Choroid plexus epithelial cell (primary cell): ENCODE measurements at regions not wholly inside any gene's neighbourhood (a gene's known extent, or its start where the extent isn't known, plus 50 kb on each side); places are given as distances from the start of the nearest gene placed in this dataset.
A peak's percentile ranks its signal among the peaks of the same experiment; 100 is the strongest.

Source experiments
- DNase-seq: peaks from one replicate; pipeline ENCODE4 v3.0.0-alpha.2; 2010; ENCODE audit warnings: low read depth
- H3K4me3 ChIP-seq: 2 replicates; pipeline ENCODE4 v1.5.1; 2011; ENCODE audit warnings: low read depth, mild to moderate bottlenecking, control low read depth, low read length, moderate library complexity
- TF ChIP-seq, protein P1 (sequence below): conservative IDR thresholded peaks from 2 replicates; pipeline ENCODE4 v1.5.1; 2011; ENCODE audit warnings: low read depth, mild to moderate bottlenecking, control low read depth, inconsistent platforms, low read length, moderate library complexity

DNA sequence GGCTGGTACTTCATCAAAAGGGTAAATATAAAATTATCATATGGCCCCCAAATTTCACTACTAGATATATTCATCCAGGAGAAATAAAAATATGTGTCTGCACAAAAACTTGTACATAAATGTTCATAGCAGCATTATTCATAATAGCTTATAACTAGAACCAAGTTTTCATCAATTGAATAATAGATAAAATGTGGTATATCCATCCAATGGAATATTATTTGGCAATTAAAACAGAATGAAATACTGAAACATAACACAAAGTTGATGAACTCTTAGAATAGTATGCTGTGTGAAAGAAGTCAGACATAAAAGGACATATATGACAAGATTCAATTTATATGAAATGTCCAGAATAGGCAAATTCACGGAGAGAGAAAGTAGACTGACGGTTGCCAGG lies 389.3 kb upstream of the ADAMTS9 start:
- TF ChIP-seq, protein P1, sequence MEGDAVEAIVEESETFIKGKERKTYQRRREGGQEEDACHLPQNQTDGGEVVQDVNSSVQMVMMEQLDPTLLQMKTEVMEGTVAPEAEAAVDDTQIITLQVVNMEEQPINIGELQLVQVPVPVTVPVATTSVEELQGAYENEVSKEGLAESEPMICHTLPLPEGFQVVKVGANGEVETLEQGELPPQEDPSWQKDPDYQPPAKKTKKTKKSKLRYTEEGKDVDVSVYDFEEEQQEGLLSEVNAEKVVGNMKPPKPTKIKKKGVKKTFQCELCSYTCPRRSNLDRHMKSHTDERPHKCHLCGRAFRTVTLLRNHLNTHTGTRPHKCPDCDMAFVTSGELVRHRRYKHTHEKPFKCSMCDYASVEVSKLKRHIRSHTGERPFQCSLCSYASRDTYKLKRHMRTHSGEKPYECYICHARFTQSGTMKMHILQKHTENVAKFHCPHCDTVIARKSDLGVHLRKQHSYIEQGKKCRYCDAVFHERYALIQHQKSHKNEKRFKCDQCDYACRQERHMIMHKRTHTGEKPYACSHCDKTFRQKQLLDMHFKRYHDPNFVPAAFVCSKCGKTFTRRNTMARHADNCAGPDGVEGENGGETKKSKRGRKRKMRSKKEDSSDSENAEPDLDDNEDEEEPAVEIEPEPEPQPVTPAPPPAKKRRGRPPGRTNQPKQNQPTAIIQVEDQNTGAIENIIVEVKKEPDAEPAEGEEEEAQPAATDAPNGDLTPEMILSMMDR = no peak
- no peak for DNase-seq
- H3K4me3 ChIP-seq = no peak overlapping the region

DNA sequence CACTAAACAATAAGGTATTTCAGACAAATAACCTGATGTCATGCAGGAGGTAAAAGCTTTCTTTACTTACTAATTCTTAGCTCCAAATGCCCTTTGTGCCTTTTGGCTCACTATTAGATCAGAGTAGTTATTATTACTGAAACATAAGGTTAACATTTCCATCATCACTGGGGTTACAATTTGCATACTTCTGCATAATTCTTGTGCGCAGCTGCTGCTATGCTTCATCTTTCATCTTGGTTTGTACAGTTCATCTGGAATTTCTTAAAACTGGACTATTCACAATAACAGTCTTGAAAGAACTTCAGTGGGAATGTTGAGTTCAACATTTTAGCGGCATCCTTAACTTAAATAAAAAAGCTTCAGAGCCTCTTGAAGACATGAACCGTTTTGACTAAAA lies 383.2 kb upstream of the ADAMTS9 start:
- H3K4me3 ChIP-seq = no peak overlapping the region
- no peak for DNase-seq
- TF ChIP-seq, protein P1 = no peak

DNA sequence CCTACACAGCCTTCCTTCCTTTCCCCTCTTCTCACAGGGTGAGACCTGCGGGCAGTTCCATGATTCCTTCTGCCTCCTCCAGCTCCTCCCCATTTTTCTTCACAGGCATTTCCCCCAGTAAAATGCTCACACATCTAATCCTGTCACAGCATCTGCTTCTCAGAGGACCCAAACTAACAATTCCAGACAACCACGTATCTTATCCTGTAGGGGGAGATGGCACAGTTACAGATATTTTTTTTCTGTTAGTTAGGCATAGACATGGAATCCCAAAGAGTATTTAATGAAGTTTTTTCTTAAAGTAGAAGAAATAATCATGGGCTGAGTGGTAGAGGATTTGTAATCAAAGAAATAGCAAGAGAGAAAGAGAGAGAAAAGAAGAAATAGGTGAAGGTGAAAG lies 373.1 kb upstream of the ADAMTS9 start:
- DNase-seq = no peak
- TF ChIP-seq, protein P1 = no peak
- no peak overlapping the region for H3K4me3 ChIP-seq

DNA sequence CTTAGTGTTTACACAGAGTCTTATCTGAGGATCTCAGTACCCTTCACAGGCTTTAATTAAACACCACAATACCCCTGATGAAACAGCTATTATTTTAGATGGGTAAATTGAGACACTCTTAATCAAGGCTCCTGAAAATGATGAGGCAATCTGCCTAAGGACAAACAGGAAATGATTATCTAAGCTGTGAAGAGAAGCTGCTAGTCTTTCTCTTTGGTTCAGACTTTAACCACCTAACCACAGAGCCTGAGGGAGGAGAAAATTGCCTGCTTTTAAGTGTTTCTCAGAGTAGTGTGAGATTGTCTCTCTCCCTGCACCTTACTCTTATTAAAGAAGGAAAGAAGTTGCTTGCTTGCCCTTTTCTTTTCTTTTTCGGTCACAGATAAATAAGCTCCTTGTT lies 364.3 kb upstream of the ADAMTS9 start:
- TF ChIP-seq, protein P1 = no peak
- H3K4me3 ChIP-seq = no peak overlapping the region
- DNase-seq = peak; percentile 45

DNA sequence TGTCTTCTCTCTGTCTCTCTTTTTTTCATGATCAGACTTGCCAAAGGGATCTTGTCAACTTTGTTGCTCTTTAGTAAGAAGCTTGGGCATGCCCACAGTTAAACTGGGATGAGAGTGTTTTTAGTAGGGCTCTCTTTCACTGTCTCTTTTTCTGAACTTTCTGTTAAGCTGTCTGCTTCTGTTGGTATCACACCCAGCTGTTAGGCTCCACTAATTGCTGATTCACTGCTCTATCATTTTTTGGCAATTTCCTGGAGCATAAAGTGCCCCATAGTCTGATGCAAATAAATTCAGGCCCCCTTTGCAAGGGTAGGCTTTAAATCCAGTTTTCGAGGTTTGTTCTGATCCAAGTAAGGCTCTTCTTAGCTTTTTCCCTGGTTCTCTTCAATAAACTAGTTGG lies 360.4 kb upstream of the ADAMTS9 start:
- TF ChIP-seq, protein P1 = no peak
- H3K4me3 ChIP-seq = no peak overlapping the region
- no peak for DNase-seq

DNA sequence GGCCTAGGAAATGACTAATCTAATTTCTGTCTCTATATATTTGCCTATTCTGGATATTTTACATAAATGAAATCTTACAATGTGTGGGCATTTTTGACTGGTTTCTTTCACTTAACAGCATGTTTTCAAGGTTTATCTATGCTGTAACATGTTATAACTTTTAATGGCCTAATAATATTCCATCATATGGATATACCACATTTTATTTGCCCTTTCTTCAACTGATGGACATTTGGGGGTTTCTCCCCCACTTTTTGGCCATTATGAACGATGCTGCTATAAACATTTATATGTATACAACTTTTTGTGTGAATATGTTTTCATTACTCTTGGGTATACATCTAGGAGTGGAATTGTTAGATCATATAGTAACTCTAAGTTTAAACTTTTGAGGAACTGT lies 357.3 kb upstream of the ADAMTS9 start:
- TF ChIP-seq, protein P1 = no peak
- H3K4me3 ChIP-seq = no peak overlapping the region
- DNase-seq = no peak

DNA sequence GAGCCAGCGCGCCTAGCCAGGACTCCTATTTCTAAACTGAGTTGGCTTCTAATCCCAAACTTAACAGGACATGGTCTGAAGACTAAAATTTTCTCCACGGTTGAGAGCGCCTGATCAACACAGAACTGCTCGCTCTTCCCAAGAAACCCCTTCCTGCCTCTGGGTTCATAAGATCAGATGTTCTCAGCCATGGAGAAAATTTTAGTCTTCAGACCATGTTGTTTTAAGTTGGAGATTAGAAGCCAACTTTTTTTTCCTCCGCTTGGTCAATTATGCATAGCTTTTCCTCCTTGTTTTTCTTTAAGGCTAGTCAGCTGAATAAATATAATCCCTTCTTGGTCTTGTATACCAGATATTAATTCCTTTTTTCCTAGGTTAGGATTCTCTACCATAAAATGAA lies 356.6 kb upstream of the ADAMTS9 start:
- TF ChIP-seq, protein P1 = no peak
- no peak for DNase-seq
- no peak overlapping the region for H3K4me3 ChIP-seq
